ENCODE measurements at regions not wholly inside any gene's neighbourhood (a gene's known extent, or its start where the extent isn't known, plus 50 kb on each side); places are given as distances from the start of the nearest gene placed in this dataset.

DNA sequence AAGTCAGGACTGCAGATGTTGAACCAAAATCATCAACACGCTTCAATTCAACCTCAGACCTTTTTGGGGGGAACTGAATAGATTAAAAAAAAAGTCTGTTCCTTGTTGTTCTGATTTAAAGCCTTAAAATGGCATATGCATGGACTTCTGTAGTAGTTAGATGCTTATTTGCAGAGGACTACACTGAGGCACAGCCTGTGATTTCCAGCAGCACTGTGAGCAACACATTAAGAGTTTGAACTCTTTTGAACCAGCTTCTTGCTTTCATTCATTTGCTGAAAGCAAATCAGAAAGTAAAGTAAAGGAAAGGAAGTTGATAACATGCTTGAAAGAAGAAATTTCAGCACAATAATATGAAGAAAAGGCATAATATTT, 60.7 kb upstream of the DMAC1 start:
- Histone ChIP-seq H4K20me1 (ENCODE audit: insufficient read depth) (no peaks in the 10 kb centered on the region), H3K4me2 (ENCODE audit: low read length) (no peak overlapping the region), H3K9ac (ENCODE audit: low read length) (no peak overlapping the region), H3K27me3 (ENCODE audit: insufficient read depth, low read depth, low read length) (no peaks in the 10 kb centered on the region), H3K4me3 (ENCODE audit: low read length) (no peak overlapping the region), H3K27ac (ENCODE audit: low read length) (no peak overlapping the region), H3K36me3 (ENCODE audit: insufficient read depth, low read length) (no peaks in the 10 kb centered on the region), H3K9me2 (ENCODE audit: insufficient read depth, low read length) (no peaks in the 10 kb centered on the region), H3F3A (ENCODE audit: insufficient read depth, low read length, poor library complexity, severe bottlenecking) (no peaks in the 10 kb centered on the region), H3K79me2 (replicated peaks; ENCODE audit: insufficient read depth, low read length) (no peaks in the 10 kb centered on the region), H3K9me3 (ENCODE audit: low read length) (no peaks in the 10 kb centered on the region), H2AFZ (ENCODE audit: low read depth, low read length) (no peak overlapping the region)
- TF ChIP-seq EZH2 (IDR thresholded peaks at IDR 0.05; ENCODE audit: borderline replicate concordance, insufficient read depth, low read length, poor library complexity, severe bottlenecking), result no peak
- TF ChIP-seq, protein P1, sequence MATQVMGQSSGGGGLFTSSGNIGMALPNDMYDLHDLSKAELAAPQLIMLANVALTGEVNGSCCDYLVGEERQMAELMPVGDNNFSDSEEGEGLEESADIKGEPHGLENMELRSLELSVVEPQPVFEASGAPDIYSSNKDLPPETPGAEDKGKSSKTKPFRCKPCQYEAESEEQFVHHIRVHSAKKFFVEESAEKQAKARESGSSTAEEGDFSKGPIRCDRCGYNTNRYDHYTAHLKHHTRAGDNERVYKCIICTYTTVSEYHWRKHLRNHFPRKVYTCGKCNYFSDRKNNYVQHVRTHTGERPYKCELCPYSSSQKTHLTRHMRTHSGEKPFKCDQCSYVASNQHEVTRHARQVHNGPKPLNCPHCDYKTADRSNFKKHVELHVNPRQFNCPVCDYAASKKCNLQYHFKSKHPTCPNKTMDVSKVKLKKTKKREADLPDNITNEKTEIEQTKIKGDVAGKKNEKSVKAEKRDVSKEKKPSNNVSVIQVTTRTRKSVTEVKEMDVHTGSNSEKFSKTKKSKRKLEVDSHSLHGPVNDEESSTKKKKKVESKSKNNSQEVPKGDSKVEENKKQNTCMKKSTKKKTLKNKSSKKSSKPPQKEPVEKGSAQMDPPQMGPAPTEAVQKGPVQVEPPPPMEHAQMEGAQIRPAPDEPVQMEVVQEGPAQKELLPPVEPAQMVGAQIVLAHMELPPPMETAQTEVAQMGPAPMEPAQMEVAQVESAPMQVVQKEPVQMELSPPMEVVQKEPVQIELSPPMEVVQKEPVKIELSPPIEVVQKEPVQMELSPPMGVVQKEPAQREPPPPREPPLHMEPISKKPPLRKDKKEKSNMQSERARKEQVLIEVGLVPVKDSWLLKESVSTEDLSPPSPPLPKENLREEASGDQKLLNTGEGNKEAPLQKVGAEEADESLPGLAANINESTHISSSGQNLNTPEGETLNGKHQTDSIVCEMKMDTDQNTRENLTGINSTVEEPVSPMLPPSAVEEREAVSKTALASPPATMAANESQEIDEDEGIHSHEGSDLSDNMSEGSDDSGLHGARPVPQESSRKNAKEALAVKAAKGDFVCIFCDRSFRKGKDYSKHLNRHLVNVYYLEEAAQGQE (IDR thresholded peaks at IDR 0.05; ENCODE audit: borderline replicate concordance), result no peak

DNA sequence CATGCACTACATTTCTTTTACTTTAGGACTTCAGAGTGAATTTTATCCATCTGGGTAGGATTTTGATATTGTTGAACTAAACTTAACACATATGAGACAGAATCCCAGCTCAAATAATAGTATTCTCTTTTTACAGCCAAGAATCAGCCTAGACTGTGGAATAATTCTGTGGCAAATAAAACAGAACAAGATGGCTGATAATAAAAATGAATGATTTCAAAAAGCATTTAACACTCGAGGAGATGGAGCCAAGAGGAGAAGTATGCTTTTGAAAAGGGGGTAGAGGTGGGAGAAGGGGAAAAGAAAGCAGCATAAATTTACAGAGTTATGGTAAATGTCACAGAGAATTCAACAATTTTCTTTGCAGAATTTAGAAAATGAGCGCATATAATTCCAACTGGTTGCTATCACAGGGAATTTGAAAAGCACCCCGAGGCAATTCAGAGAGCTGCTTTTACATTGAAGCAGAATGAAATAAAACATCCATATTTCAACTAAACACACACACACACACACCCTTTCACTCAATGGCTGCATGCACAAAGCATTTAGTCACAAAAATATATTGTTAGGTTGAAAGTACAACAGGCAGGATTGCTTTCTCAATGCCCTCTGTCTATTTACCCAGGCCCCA, 60.2 kb upstream of the DMAC1 start:
- no peak overlapping the region for H2AFZ ChIP-seq (ENCODE audit: low read depth, low read length)
- H3K9me2 ChIP-seq (ENCODE audit: insufficient read depth, low read length), result no peaks in the 10 kb centered on the region
- no peak overlapping the region for H3K4me3 ChIP-seq (ENCODE audit: low read length)
- H3K9ac ChIP-seq (ENCODE audit: low read length), result no peak overlapping the region
- no peaks in the 10 kb centered on the region for H3K36me3 ChIP-seq (ENCODE audit: insufficient read depth, low read length)
- no peak overlapping the region for H3K4me2 ChIP-seq (ENCODE audit: low read length)
- no peaks in the 10 kb centered on the region for H3K79me2 ChIP-seq (replicated peaks; ENCODE audit: insufficient read depth, low read length)
- no peak overlapping the region for H3K27ac ChIP-seq (ENCODE audit: low read length)
- no peaks in the 10 kb centered on the region for H3K27me3 ChIP-seq (ENCODE audit: insufficient read depth, low read depth, low read length)
- TF ChIP-seq RAD21 (conservative IDR thresholded peaks at IDR 0.05) (no peak), MXI1 (conservative IDR thresholded peaks at IDR 0.05; ENCODE audit: poor library complexity, severe bottlenecking) (no peak), EZH2 (IDR thresholded peaks at IDR 0.05; ENCODE audit: borderline replicate concordance, insufficient read depth, low read length, poor library complexity, severe bottlenecking) (no peak), SMC3 (conservative IDR thresholded peaks at IDR 0.05; ENCODE audit: poor library complexity) (no peak)
- TF ChIP-seq, protein P2, sequence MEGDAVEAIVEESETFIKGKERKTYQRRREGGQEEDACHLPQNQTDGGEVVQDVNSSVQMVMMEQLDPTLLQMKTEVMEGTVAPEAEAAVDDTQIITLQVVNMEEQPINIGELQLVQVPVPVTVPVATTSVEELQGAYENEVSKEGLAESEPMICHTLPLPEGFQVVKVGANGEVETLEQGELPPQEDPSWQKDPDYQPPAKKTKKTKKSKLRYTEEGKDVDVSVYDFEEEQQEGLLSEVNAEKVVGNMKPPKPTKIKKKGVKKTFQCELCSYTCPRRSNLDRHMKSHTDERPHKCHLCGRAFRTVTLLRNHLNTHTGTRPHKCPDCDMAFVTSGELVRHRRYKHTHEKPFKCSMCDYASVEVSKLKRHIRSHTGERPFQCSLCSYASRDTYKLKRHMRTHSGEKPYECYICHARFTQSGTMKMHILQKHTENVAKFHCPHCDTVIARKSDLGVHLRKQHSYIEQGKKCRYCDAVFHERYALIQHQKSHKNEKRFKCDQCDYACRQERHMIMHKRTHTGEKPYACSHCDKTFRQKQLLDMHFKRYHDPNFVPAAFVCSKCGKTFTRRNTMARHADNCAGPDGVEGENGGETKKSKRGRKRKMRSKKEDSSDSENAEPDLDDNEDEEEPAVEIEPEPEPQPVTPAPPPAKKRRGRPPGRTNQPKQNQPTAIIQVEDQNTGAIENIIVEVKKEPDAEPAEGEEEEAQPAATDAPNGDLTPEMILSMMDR (IDR thresholded peaks at IDR 0.05; ENCODE audit: poor library complexity, severe bottlenecking), result no peak
- H3F3A ChIP-seq (ENCODE audit: insufficient read depth, low read length, poor library complexity, severe bottlenecking), result no peaks in the 10 kb centered on the region
- no peaks in the 10 kb centered on the region for H3K9me3 ChIP-seq (ENCODE audit: low read length)
- no peaks in the 10 kb centered on the region for H4K20me1 ChIP-seq (ENCODE audit: insufficient read depth)

DNA sequence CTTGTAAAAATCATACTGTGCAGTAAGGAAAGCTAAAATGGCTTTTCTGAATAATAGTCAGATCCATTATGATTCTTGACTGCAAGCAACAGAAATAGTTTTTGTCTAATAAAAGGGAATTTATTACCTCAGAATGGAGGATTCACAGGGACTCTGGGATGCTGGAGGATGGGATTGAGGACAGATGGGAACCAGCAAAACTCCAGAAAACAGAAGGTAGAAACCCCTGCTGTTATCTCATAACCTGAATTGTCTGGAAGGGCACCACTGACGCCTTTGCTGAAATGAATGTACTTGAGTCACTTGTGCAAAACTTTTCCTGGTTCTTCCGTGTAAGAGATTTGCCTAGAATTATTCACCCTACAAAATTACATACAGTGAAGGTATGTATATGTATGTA, 58.6 kb upstream of the DMAC1 start:
- Histone ChIP-seq H3K27me3 (ENCODE audit: insufficient read depth, low read depth, low read length) (no peaks in the 10 kb centered on the region), H3K27ac (ENCODE audit: low read length) (no peak overlapping the region), H2AFZ (ENCODE audit: low read depth, low read length) (no peak overlapping the region), H3K9me3 (ENCODE audit: low read length) (no peaks in the 10 kb centered on the region), H3K4me3 (ENCODE audit: low read length) (no peak overlapping the region), H4K20me1 (ENCODE audit: insufficient read depth) (no peaks in the 10 kb centered on the region), H3K9me2 (ENCODE audit: insufficient read depth, low read length) (no peaks in the 10 kb centered on the region), H3K4me2 (ENCODE audit: low read length) (no peak overlapping the region), H3K79me2 (replicated peaks; ENCODE audit: insufficient read depth, low read length) (no peaks in the 10 kb centered on the region), H3K9ac (ENCODE audit: low read length) (no peak overlapping the region), H3K36me3 (ENCODE audit: insufficient read depth, low read length) (no peaks in the 10 kb centered on the region), H3F3A (ENCODE audit: insufficient read depth, low read length, poor library complexity, severe bottlenecking) (no peaks in the 10 kb centered on the region)
- TF ChIP-seq RAD21 (conservative IDR thresholded peaks at IDR 0.05) (no peak), SMC3 (conservative IDR thresholded peaks at IDR 0.05; ENCODE audit: poor library complexity) (no peak), EP300 (conservative IDR thresholded peaks at IDR 0.05; ENCODE audit: poor library complexity, severe bottlenecking) (no peak), POLR2AphosphoS5 (IDR thresholded peaks at IDR 0.05) (no peak), MXI1 (conservative IDR thresholded peaks at IDR 0.05; ENCODE audit: poor library complexity, severe bottlenecking) (no peak), EZH2 (IDR thresholded peaks at IDR 0.05; ENCODE audit: borderline replicate concordance, insufficient read depth, low read length, poor library complexity, severe bottlenecking) (no peak), TAF1 (IDR thresholded peaks at IDR 0.05; ENCODE audit: low read depth) (no peak)
- TF ChIP-seq, protein P2 (IDR thresholded peaks at IDR 0.05; ENCODE audit: poor library complexity, severe bottlenecking), result no peak
- TF ChIP-seq, protein P1 (IDR thresholded peaks at IDR 0.05; ENCODE audit: borderline replicate concordance), result no peak
